GM12875 (cell line): ENCODE measurements at regions not wholly inside any gene's neighbourhood (a gene's known extent, or its start where the extent isn't known, plus 50 kb on each side); places are given as distances from the start of the nearest gene placed in this dataset.

ENCODE experiments used
- H3K4me3 ChIP-seq: one replicate; pipeline ENCODE4 v1.5.1; 2011; ENCODE audit warnings: low read depth, low read length, control low read depth
- TF ChIP-seq, protein P1 (sequence below): IDR thresholded peaks from 2 replicates; pipeline ENCODE4 v1.5.1; 2011; ENCODE audit warnings: low read depth, mild to moderate bottlenecking, control low read depth, inconsistent platforms, low read length, moderate library complexity, borderline replicate concordance; ENCODE audit not compliant: insufficient read depth

DNA sequence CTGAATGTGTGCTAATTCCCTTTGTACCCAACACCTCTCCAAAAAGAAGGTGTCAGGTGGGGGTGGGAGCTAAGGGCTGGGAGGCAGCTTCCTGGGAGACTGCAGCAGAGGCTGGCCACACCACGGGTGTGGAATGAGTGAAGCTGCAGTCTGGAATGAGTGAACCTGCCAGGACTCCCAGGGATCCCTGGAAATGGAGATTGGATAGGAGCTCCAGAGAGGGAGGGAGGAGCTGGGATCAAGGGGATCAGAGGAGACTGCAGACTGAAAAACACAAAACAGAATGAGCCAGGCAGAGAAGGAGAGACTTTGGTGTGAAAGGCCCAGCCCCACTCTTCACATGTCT lies 387.0 kb upstream of the SULF2 start:
- H3K4me3 ChIP-seq: no peak overlapping the region

GRCh38 chr20:48171626-48172356 lies 386.5 kb upstream of the SULF2 start:
- H3K4me3 ChIP-seq: no peak overlapping the region
- TF ChIP-seq, protein P1, sequence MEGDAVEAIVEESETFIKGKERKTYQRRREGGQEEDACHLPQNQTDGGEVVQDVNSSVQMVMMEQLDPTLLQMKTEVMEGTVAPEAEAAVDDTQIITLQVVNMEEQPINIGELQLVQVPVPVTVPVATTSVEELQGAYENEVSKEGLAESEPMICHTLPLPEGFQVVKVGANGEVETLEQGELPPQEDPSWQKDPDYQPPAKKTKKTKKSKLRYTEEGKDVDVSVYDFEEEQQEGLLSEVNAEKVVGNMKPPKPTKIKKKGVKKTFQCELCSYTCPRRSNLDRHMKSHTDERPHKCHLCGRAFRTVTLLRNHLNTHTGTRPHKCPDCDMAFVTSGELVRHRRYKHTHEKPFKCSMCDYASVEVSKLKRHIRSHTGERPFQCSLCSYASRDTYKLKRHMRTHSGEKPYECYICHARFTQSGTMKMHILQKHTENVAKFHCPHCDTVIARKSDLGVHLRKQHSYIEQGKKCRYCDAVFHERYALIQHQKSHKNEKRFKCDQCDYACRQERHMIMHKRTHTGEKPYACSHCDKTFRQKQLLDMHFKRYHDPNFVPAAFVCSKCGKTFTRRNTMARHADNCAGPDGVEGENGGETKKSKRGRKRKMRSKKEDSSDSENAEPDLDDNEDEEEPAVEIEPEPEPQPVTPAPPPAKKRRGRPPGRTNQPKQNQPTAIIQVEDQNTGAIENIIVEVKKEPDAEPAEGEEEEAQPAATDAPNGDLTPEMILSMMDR: no peak

More for the DNA sequence above, 387.0 kb upstream of the SULF2 start:
- TF ChIP-seq, protein P1: no peak

DNA sequence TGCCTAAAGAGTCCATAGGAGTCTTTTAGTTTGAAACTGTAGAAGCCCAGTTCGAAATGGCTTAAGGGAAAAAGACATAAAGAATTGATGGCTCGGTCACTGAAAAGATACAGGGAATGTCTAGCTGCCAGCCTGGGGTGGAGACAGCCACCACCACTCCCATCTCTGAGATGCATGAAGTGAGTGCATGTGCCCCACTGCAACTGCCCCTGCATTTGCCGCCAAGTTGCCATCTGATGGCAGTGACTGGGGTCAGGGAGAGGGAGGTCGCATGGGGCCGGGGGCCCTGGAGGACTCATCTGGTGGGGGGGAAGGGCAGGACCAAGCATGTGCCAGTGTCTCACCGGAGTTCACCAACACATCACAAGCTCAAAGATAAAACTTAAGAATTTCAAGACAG lies 385.8 kb upstream of the SULF2 start:
- TF ChIP-seq, protein P1: no peak
- no peak overlapping the region for H3K4me3 ChIP-seq

DNA sequence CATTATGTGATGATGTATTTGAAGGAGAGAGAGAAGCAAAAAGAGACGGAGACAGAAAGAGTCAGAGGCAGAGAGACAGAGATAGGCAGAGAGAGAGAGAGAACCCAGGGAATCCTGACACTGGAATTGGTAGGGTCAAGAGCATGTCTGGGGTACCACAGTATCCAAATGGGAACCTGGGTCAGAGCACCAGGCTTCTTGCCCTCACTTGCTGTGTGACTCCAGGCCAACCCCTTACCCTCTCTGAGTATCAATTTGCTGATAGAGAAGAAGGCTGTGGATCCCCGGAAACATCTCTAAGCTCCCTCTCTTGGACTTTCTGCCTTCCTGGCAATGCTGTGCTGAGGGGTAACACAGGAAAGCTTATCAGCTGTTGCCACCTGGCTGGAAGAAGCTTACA lies 385.3 kb upstream of the SULF2 start:
- TF ChIP-seq, protein P1: no peak
- no peak overlapping the region for H3K4me3 ChIP-seq

DNA sequence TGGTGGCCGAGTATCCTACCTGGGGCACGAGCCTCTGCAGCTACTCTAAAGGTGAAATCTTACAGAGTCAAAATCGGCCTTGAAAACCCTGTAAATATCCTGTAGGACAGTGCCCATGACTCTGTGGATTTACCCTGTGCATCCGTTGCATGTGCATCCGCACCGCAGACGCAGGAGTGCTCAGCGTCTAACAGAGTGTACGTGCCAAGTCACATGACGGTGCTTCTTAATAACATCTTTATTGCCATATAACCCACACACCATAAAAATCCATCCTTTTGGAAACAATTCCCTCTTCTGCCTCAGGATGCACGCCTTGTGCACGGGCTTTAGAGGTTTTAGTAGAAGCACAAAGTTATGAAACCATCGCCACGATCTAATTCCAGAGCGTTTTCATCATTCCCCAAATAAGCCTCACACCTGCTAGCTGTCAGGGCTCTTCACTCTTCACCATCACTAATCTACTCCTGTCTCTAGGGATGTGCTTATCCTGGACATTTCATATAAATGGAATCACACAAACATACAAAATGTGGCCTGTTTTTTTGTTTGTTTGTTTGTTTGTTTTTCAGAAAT lies 384.5 kb upstream of the SULF2 start:
- H3K4me3 ChIP-seq: no peak overlapping the region
- TF ChIP-seq, protein P1: no peak

- TF ChIP-seq, protein P1: no peak
- H3K4me3 ChIP-seq: no peak overlapping the region
Observed at GRCh38 chr20:48166082-48166835, 381.0 kb upstream of the SULF2 start.

DNA sequence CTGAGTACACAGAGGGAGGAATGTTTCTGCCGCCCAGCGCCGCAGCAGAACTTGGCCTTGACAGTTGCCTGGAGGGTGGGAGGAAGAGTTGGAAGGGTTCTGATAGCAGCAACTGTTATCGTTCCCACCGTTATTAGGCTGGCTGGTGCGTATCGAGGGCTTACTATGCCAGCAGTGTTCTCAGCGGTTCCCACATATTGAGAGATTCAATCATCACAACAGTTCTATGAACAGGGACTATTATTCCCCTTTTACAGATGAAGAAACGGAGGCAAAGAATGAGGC lies 380.1 kb upstream of the SULF2 start:
- TF ChIP-seq, protein P1: no peak
- no peak overlapping the region for H3K4me3 ChIP-seq
